ENCODE measurements at regions not wholly inside any gene's neighbourhood (a gene's known extent, or its start where the extent isn't known, plus 50 kb on each side); places are given as distances from the start of the nearest gene placed in this dataset.

GRCh38 chr5:67792891-67793290, 422.7 kb upstream of the PIK3R1 start:
- peak; percentile 46 for TF ChIP-seq FOXA2 (IDR thresholded peaks at IDR 0.05)
- TF ChIP-seq REST (IDR thresholded peaks at IDR 0.05) = peak; percentile 48
- peak; percentile 61 for TF ChIP-seq YY1 (IDR thresholded peaks at IDR 0.05)
- TF ChIP-seq FOXA1 (IDR thresholded peaks at IDR 0.05) = no peak
- no peak for TF ChIP-seq HNF4G (IDR thresholded peaks at IDR 0.05)
- peak in 1 of 2 donors; percentile 78 for TF ChIP-seq RXRA (IDR thresholded peaks at IDR 0.05)
- no peak for TF ChIP-seq EGR1 (IDR thresholded peaks at IDR 0.05; ENCODE audit: low read depth in 2 of 2)
- TF ChIP-seq CTCF (IDR thresholded peaks at IDR 0.05; ENCODE audit: low read depth, low read length, missing input control) = no peak
- TF ChIP-seq HNF4A (conservative IDR thresholded peaks at IDR 0.05) = peak; percentile 54 to 65
- peak; percentile 19 for TF ChIP-seq MAX (IDR thresholded peaks at IDR 0.05)
- TF ChIP-seq JUND (IDR thresholded peaks at IDR 0.05) = peak in 1 of 2 donors; percentile 45
- TF ChIP-seq NR2F2 (IDR thresholded peaks at IDR 0.05) = no peak
- TF ChIP-seq SP1 (IDR thresholded peaks at IDR 0.05) = peak; percentile 64
- TF ChIP-seq ZBTB33 (IDR thresholded peaks at IDR 0.05) = peak; percentile 32
- peak; percentile 87 for TF ChIP-seq TAF1 (conservative IDR thresholded peaks at IDR 0.05)
- TF ChIP-seq RAD21 (IDR thresholded peaks at IDR 0.05) = peak; percentile 59 to 71
- TF ChIP-seq GABPA (IDR thresholded peaks at IDR 0.05 in 1 of 2, conservative IDR thresholded peaks at IDR 0.05 in 1 of 2) = peak in 1 of 2 donors; percentile 26
- peak; percentile 10 for TF ChIP-seq ATF3 (IDR thresholded peaks at IDR 0.05)
- WGBS = 50% methylated on average over 3 of the region's 3 CpGs
- no peaks in the 10 kb centered on the region for H3K9me3 ChIP-seq (ENCODE audit: control insufficient read depth in 4 of 4, low read length in 3 of 4)
- H3K9ac ChIP-seq (ENCODE audit: low read depth in 1 of 2, low read length in 2 of 2) = no peak overlapping the region
- H3K4me1 ChIP-seq (ENCODE audit: control insufficient read depth in 4 of 4, insufficient read depth in 4 of 4, low read length in 3 of 4) = peaks cover 3 to 37% (median 11%) of the 10 kb centered on the region in 4 donors
- peak overlapping the region in 1 of 3 donors; percentile 51 for H3K4me3 ChIP-seq (ENCODE audit: low read depth in 1 of 3, low read length in 3 of 3)
- DNase-seq (ENCODE audit: low spot score) = no peak
- H3K36me3 ChIP-seq (ENCODE audit: control insufficient read depth in 4 of 4, insufficient read depth in 3 of 4, low read depth in 1 of 4, low read length in 3 of 4) = no peaks in the 10 kb centered on the region
- H3K27me3 ChIP-seq (ENCODE audit: control insufficient read depth in 4 of 4, insufficient read depth in 4 of 4, low read length in 3 of 4) = no peaks in the 10 kb centered on the region
- H3K27ac ChIP-seq (ENCODE audit: low read depth in 1 of 2, low read length in 2 of 2) = peak overlapping the region; percentile 12 to 41

Data from liver (tissue), 8 donors.